T-helper 1 cell treated with Interleukin-12 subunit alpha and Interleukin-12 subunit beta and Interleukin-4 antibody, amounts not matched to agents 30 μg/mL and 1 μg/mL, for 36 hours (primary cell): ENCODE measurements at regions not wholly inside any gene's neighbourhood (a gene's known extent, or its start where the extent isn't known, plus 50 kb on each side); places are given as distances from the start of the nearest gene placed in this dataset.
"Not testable (repeated sequence)": the region's sequence is repeated elsewhere in the genome, so short reads cannot be mapped to it uniquely, and the experiment has no call there.

Source experiments
- H3K27ac Mint-ChIP-seq: one replicate; pipeline ENCODE4 v1.8.0; 2021; ENCODE audit warnings: mild to moderate bottlenecking, mixed read lengths
- H3K27me3 Mint-ChIP-seq: one replicate; pipeline ENCODE4 v1.8.0; 2021; ENCODE audit warnings: low read depth, mixed read lengths
- H3K36me3 Mint-ChIP-seq: one replicate; pipeline ENCODE4 v1.8.0; 2021; ENCODE audit warnings: low read depth, mixed read lengths
- H3K4me1 Mint-ChIP-seq: one replicate; pipeline ENCODE4 v1.8.0; 2021; ENCODE audit warnings: low read depth, mixed read lengths
- H3K4me3 Mint-ChIP-seq: one replicate; pipeline ENCODE4 v1.8.0; 2021; ENCODE audit warnings: mild to moderate bottlenecking, moderate library complexity, mixed read lengths
- H3K9me3 Mint-ChIP-seq: one replicate; pipeline ENCODE4 v1.8.0; 2021; ENCODE audit warnings: mixed read lengths

DNA sequence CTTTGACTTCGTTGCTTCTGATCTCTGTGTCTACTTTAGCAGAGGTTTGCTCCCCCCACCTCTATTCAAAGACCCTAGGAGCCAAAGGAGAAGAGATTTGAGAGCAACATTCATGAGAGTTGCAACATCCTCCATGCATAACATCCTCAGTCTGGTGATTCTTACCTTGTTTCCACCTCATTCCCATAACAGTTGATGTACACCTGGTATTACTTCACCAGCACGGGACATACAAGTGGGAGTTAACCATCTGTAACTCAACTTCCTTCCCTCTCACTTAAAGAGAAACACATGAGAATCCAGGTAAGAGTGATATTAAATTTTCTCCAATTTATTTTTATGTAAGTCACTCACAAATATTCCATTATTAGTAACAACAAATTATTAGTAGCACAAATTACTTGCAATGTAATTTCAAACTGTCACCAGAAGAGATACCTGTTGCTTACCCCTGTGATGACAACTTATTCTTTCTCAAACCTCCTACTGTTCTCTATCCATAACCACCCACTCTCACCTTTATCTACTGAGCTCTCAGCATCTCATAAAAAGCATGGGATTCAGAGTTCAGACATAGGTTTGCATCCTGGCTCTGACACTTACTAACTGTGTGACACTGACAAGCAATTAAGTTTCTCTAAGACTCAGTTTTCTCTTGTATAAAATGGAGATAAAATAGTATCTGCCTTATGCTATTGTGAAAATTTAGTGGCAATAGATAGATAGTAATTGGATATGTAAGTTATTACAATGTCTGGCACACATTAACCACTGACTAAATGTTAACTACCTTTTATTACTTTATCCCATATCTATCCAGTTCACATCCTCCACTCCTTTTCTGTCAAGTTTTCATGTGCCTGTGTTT lies 184.6 kb upstream of the SRD5A2 start:
- Mint-ChIP-seq H3K27ac (no peak overlapping the region), H3K36me3 (no peaks in the 10 kb centered on the region), H3K4me1 (no peaks in the 10 kb centered on the region), H3K4me3 (no peak overlapping the region), H3K9me3 (no peaks in the 10 kb centered on the region), H3K27me3 (no peaks in the 10 kb centered on the region)

DNA sequence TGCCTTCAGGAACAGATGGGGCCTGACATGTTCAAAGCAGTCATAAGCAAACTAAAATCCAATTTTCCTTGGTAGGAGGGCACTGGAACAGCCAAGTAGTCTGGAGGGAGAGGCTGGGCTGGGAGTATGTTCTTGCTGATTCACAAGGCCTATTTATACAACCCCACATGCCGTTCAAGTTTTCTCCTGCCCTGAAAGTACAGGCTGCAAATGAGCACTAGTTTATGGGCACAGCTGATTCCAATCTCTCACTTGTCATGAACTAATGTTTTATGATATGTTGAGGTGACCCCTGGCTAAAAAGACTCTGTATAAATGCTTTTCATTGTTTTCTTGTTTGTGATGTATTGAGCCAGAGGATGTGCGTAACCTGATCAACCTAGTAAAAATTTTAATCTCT lies 183.4 kb upstream of the SRD5A2 start:
- Mint-ChIP-seq H3K9me3 (no peaks in the 10 kb centered on the region), H3K4me1 (no peaks in the 10 kb centered on the region), H3K27me3 (no peaks in the 10 kb centered on the region), H3K4me3 (no peak overlapping the region), H3K36me3 (no peaks in the 10 kb centered on the region), H3K27ac (no peak overlapping the region)

GRCh38 chr2:31762085-31762484 lies 181.3 kb upstream of the SRD5A2 start:
- Mint-ChIP-seq H3K27ac (no peak overlapping the region), H3K36me3 (no peaks in the 10 kb centered on the region), H3K9me3 (no peaks in the 10 kb centered on the region), H3K4me1 (no peaks in the 10 kb centered on the region), H3K4me3 (no peak overlapping the region), H3K27me3 (no peaks in the 10 kb centered on the region)

DNA sequence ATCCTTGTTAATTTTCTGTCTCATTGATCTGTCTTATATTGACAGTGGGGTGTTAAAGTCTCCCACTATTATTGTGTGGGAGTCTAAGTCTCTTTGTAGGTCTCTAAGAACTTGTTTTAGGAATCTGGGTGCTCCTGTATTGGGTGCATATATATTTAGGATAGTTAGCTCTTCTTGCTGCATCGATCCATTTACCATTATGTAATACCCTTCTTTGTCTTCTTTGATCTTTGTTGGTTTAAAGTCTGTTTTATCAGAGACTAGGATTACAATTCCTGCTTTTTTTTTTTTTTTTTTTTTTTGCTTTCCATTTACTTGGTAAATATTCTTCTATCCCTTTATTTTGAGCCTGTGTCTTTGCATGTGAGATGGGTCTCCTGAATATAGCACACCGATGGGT lies 176.6 kb upstream of the SRD5A2 start:
- H3K4me3 Mint-ChIP-seq, H3K27ac Mint-ChIP-seq, H3K27me3 Mint-ChIP-seq, H3K36me3 Mint-ChIP-seq, H3K4me1 Mint-ChIP-seq: not testable (repeated sequence)
- peaks cover 14% of the 10 kb centered on the region for H3K9me3 Mint-ChIP-seq

DNA sequence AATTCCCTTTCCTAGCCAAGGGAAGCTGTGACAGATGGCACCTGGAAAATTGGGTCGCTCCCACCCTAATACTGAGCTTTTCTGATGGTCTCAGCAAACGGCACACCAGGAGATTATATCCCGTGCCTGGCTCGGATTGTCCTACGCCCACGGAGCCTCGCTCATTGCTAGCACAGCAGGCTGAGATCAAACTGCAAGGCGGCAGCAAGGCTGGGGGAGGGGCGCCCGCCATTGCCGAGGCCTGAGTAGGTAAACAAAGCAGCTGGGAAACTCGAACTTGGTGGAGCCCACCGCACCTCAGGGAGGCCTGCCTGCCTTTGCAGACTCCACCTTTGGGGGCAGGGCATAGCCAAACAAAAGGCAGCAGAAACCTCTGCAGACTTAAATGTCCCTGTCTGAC lies 168.0 kb upstream of the SRD5A2 start:
- H3K4me3 Mint-ChIP-seq, H3K4me1 Mint-ChIP-seq, H3K27me3 Mint-ChIP-seq, H3K36me3 Mint-ChIP-seq, H3K27ac Mint-ChIP-seq: not testable (repeated sequence)
- H3K9me3 Mint-ChIP-seq = peaks cover 24% of the 10 kb centered on the region

GRCh38 chr2:31748041-31748440 lies 167.3 kb upstream of the SRD5A2 start:
- Mint-ChIP-seq H3K9me3 (peaks cover 19% of the 10 kb centered on the region), H3K36me3 (no peaks in the 10 kb centered on the region), H3K4me1 (no peaks in the 10 kb centered on the region), H3K27ac (no peak overlapping the region), H3K27me3 (no peaks in the 10 kb centered on the region), H3K4me3 (no peak overlapping the region)

GRCh38 chr2:31739161-31739560 lies 158.4 kb upstream of the SRD5A2 start:
- no peaks in the 10 kb centered on the region for H3K27me3 Mint-ChIP-seq
- H3K4me3 Mint-ChIP-seq = no peak overlapping the region
- H3K4me1 Mint-ChIP-seq = no peaks in the 10 kb centered on the region
- peaks cover 4% of the 10 kb centered on the region for H3K9me3 Mint-ChIP-seq
- no peak overlapping the region for H3K27ac Mint-ChIP-seq
- no peaks in the 10 kb centered on the region for H3K36me3 Mint-ChIP-seq

- H3K27ac Mint-ChIP-seq = no peak overlapping the region
- H3K4me1 Mint-ChIP-seq = no peaks in the 10 kb centered on the region
- H3K27me3 Mint-ChIP-seq = no peaks in the 10 kb centered on the region
- H3K9me3 Mint-ChIP-seq = no peaks in the 10 kb centered on the region
- H3K4me3 Mint-ChIP-seq = no peak overlapping the region
- no peaks in the 10 kb centered on the region for H3K36me3 Mint-ChIP-seq
Measured at GRCh38 chr2:31736695-31737454, 156.1 kb upstream of the SRD5A2 start.

DNA sequence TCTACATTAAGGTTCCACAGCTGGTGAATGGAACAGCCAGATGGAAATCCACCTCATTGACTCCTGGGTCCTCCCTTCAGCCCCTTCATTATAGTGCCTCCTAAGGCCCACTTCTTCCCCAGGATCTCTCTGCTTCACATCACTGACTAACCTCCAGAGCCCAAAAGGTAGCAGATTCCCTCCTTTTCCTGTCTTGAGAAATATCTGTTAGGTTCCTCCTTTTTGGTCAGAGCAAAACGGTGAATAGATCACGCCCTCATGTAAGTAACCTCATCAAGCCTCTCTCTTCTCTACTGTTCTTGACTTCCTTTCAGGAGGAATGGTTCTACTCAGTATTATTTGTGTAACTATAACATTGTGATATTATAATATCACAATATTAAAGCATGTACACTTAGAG lies 155.0 kb upstream of the SRD5A2 start:
- Mint-ChIP-seq H3K27ac (no peak overlapping the region), H3K4me1 (no peaks in the 10 kb centered on the region), H3K9me3 (no peaks in the 10 kb centered on the region), H3K4me3 (no peak overlapping the region), H3K36me3 (no peaks in the 10 kb centered on the region), H3K27me3 (no peaks in the 10 kb centered on the region)

- no peaks in the 10 kb centered on the region for H3K36me3 Mint-ChIP-seq
- H3K9me3 Mint-ChIP-seq = no peaks in the 10 kb centered on the region
- no peaks in the 10 kb centered on the region for H3K27me3 Mint-ChIP-seq
- H3K4me3 Mint-ChIP-seq = no peak overlapping the region
- H3K4me1 Mint-ChIP-seq = no peaks in the 10 kb centered on the region
- H3K27ac Mint-ChIP-seq = no peak overlapping the region
Measured at GRCh38 chr2:31729442-31730092, 148.8 kb upstream of the SRD5A2 start.

DNA sequence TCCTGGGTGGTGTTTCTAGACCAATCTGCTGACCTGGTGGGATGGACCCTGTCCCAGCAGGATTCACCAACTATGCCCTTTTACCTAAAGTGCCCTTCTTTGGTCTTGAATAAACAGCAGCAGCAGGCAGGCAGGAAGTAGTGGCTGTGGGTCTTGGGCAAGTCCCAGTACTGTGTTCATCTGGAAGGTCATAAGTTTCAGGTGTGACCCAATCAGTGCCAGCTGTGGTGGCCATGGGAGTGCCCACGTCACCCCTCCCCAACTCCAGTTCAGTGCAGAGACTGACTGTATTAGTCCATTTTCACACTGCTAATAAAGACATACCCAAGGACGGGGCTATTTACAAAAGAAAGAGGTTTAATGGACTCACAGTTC lies 148.3 kb upstream of the SRD5A2 start:
- Mint-ChIP-seq H3K27me3 (no peaks in the 10 kb centered on the region), H3K9me3 (no peaks in the 10 kb centered on the region), H3K4me3 (no peak overlapping the region), H3K27ac (no peak overlapping the region), H3K4me1 (no peaks in the 10 kb centered on the region), H3K36me3 (no peaks in the 10 kb centered on the region)

DNA sequence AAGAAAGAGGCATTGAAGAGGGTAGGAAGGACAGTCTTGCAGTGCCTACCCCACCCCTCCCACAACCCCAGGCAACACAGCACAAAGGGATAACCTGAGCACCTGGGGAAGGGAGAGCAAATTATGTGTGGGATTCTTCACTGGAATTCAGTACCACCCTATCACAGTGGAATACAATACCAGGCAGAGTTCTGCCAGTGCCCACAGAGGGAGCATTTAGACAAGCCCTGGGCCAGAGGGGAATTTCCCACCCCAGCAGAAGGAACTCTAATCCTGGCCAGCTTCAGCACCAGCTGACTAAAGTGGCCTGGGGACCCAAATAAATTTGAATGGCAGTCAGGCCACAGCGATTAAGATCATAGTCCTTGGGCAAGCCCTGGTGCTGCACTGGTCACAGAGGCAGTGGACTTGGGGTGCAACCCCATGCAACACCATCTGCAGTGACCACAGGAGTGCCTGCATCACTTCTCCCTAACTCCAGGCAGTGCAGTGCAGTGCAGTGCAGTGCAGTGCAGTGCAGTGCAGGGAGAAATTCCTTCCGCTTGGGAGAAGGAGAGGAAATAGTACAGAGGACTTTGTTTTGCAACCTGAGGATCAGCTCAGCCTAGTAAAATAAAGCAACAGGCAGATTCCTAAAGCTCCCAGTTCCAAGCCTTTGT lies 147.8 kb upstream of the SRD5A2 start:
- Mint-ChIP-seq H3K36me3 (no peaks in the 10 kb centered on the region), H3K9me3 (no peaks in the 10 kb centered on the region), H3K27me3 (no peaks in the 10 kb centered on the region), H3K27ac (no peak overlapping the region), H3K4me3 (no peak overlapping the region), H3K4me1 (no peaks in the 10 kb centered on the region)

DNA sequence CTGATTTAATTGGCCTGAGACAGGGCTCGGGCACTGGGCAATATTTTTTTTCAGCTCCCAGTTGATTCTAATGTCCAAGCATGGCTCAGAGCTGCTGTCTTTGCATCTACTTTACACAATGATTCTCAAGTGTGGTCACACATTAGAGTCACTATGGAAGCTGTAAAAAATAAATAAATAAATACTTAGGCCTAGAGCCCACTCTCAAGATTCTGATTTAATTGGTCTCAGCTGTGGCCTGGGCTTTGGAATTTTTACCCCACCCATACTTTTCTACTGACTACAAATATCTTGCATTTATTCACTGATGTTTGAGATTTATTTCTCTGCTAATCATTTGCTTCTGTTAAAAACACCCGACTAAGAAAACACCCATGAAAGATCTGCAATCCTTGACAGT lies 145.7 kb upstream of the SRD5A2 start:
- Mint-ChIP-seq H3K27ac (no peak overlapping the region), H3K9me3 (no peaks in the 10 kb centered on the region), H3K4me1 (no peaks in the 10 kb centered on the region), H3K4me3 (no peak overlapping the region), H3K36me3 (no peaks in the 10 kb centered on the region), H3K27me3 (no peaks in the 10 kb centered on the region)

DNA sequence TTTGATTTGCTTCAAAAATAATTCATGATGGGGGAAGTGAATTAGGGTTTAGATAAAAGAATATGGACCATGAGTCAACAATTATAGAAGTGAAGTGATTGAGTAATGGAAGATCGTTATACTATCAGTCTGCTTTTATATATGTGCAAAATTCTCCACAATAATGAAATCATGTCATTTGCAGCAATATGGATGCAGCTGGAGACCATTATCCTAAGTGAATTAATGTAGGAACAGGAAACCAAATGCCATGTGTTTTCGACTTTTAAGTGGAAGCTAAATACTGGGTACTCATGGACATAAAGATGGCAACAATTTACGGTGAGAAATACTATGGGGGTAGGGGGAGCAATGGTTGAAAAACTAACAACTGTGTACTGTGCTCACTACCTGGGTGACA lies 144.7 kb upstream of the SRD5A2 start:
- Mint-ChIP-seq H3K4me1 (no peaks in the 10 kb centered on the region), H3K27me3 (no peaks in the 10 kb centered on the region), H3K9me3 (no peaks in the 10 kb centered on the region), H3K27ac (no peak overlapping the region), H3K4me3 (no peak overlapping the region), H3K36me3 (no peaks in the 10 kb centered on the region)
